ENCODE measurements at regions not wholly inside any gene's neighbourhood (a gene's known extent, or its start where the extent isn't known, plus 50 kb on each side); places are given as distances from the start of the nearest gene placed in this dataset.

- no peak for TF ChIP-seq CTCF (IDR thresholded peaks at IDR 0.05)
- no peak for TF ChIP-seq REST (IDR thresholded peaks at IDR 0.05; ENCODE audit: insufficient read depth in 1 of 2, low read depth in 2 of 2, low read length in 1 of 2)
- TF ChIP-seq SIN3A (IDR thresholded peaks at IDR 0.05; ENCODE audit: borderline replicate concordance, insufficient read depth, low read depth, low read length) = no peak
Observed at GRCh38 chr14:85471156-85471555, 58.8 kb upstream of the FLRT2 start.
